H9 (cell line): ENCODE measurements at regions not wholly inside any gene's neighbourhood (a gene's known extent, or its start where the extent isn't known, plus 50 kb on each side); places are given as distances from the start of the nearest gene placed in this dataset.

Source experiments
- DNase-seq: peaks from one replicate; pipeline ENCODE4 v3.0.0-alpha.2; 2017
- H2AFZ ChIP-seq: one replicate; pipeline ENCODE4 v1.6.1; 2013; ENCODE audit warnings: mild to moderate bottlenecking, low read length, control low read depth, moderate library complexity
- H2AK5ac ChIP-seq: 2 replicates; pipeline ENCODE4 v1.6.1; 2013; ENCODE audit warnings: low read length, control low read depth, mixed read lengths; ENCODE audit not compliant: insufficient read length
- H2BK120ac ChIP-seq: one replicate; pipeline ENCODE4 v1.6.1; 2013; ENCODE audit warnings: low read depth, mild to moderate bottlenecking, low read length, control low read depth, inconsistent platforms; ENCODE audit not compliant: poor library complexity, severe bottlenecking
- H2BK12ac ChIP-seq: 2 replicates; pipeline ENCODE4 v1.6.1; 2013; ENCODE audit warnings: low read length, control low read depth, mixed read lengths, low read depth; ENCODE audit not compliant: insufficient read length
- H2BK15ac ChIP-seq: 2 replicates; pipeline ENCODE4 v1.6.1; 2013; ENCODE audit warnings: low read depth, low read length, control low read depth
- H2BK20ac ChIP-seq: one replicate; pipeline ENCODE4 v1.6.1; 2013; ENCODE audit warnings: low read depth, mild to moderate bottlenecking, low read length, control low read depth, inconsistent platforms; ENCODE audit not compliant: poor library complexity, severe bottlenecking
- H2BK5ac ChIP-seq: 2 replicates; pipeline ENCODE4 v1.6.1; 2013; ENCODE audit warnings: low read length, control low read depth, mixed read lengths; ENCODE audit not compliant: insufficient read length
- H3K14ac ChIP-seq: 2 replicates; pipeline ENCODE4 v1.6.1; 2013; ENCODE audit warnings: low read length, control low read depth; ENCODE audit not compliant: insufficient read depth
- H3K18ac ChIP-seq: 2 replicates; pipeline ENCODE4 v1.6.1; 2013; ENCODE audit warnings: low read depth, mild to moderate bottlenecking, mixed read lengths, low read length, control low read depth; ENCODE audit not compliant: insufficient read length
- H3K23ac ChIP-seq: 2 replicates; pipeline ENCODE4 v1.6.1; 2013; ENCODE audit warnings: low read length, control low read depth, mixed read lengths, low read depth; ENCODE audit not compliant: insufficient read length
- H3K23me2 ChIP-seq: 2 replicates; pipeline ENCODE4 v1.6.1; 2013; ENCODE audit warnings: low read depth, mild to moderate bottlenecking, mixed read lengths, low read length, control low read depth; ENCODE audit not compliant: insufficient read length, poor library complexity, severe bottlenecking
- H3K27ac ChIP-seq: 2 replicates; pipeline ENCODE4 v1.5.1; 2013; ENCODE audit warnings: low read length, control low read depth, mixed read lengths, low read depth; ENCODE audit not compliant: insufficient read length
- H3K27me3 ChIP-seq: 2 replicates; pipeline ENCODE4 v1.6.1; 2013; ENCODE audit warnings: low read length, control low read depth, inconsistent platforms; ENCODE audit not compliant: insufficient read depth
- H3K4ac ChIP-seq: 2 replicates; pipeline ENCODE4 v1.6.1; 2013; ENCODE audit warnings: low read depth, mild to moderate bottlenecking, control low read depth, inconsistent platforms, low read length, moderate library complexity
- H3K4me1 ChIP-seq: 2 replicates; pipeline ENCODE4 v1.6.1; 2013; ENCODE audit warnings: low read length, control low read depth, inconsistent platforms; ENCODE audit not compliant: insufficient read depth
- H3K4me2 ChIP-seq: 2 replicates; pipeline ENCODE4 v1.6.1; 2013; ENCODE audit warnings: low read length, control low read depth, mixed read lengths; ENCODE audit not compliant: insufficient read length, insufficient read depth
- H3K56ac ChIP-seq: 2 replicates; pipeline ENCODE4 v1.6.1; 2013; ENCODE audit warnings: low read depth, mild to moderate bottlenecking, mixed read lengths, low read length, control low read depth; ENCODE audit not compliant: insufficient read length
- H3K79me1 ChIP-seq: 2 replicates; pipeline ENCODE4 v1.6.1; 2013; ENCODE audit warnings: low read depth, mild to moderate bottlenecking, moderate library complexity, low read length, control low read depth, inconsistent platforms; ENCODE audit not compliant: insufficient read depth, poor library complexity, severe bottlenecking
- H3K79me2 ChIP-seq: 2 replicates; pipeline ENCODE4 v1.6.1; 2013; ENCODE audit warnings: low read length, control low read depth, inconsistent platforms; ENCODE audit not compliant: insufficient read depth
- H3K9ac ChIP-seq: 2 replicates; pipeline ENCODE4 v1.6.1; 2013; ENCODE audit warnings: low read length, control low read depth, mixed read lengths; ENCODE audit not compliant: insufficient read length; ENCODE audit errors: extremely low read depth
- H3K9me3 ChIP-seq: one replicate; pipeline ENCODE4 v1.6.1; 2013; ENCODE audit warnings: low read depth, low read length, inconsistent platforms; ENCODE audit not compliant: control insufficient read depth
- H3T11ph ChIP-seq: one replicate; pipeline ENCODE4 v1.6.1; 2013; ENCODE audit warnings: mild to moderate bottlenecking, low read length, control low read depth, inconsistent platforms
- H4K20me1 ChIP-seq: one replicate; pipeline ENCODE4 v1.6.1; 2013; ENCODE audit not compliant: control insufficient read depth, insufficient read length, insufficient read depth
- H4K5ac ChIP-seq: 2 replicates; pipeline ENCODE4 v1.6.1; 2013; ENCODE audit warnings: low read depth, mild to moderate bottlenecking, mixed read lengths, low read length, control low read depth; ENCODE audit not compliant: insufficient read length
- H4K8ac ChIP-seq: replicated peaks from 2 replicates; pipeline ENCODE4 v1.6.1; 2013; ENCODE audit warnings: low read length, control low read depth, mixed read lengths, low read depth; ENCODE audit not compliant: insufficient read length
- H4K91ac ChIP-seq: 2 replicates; pipeline ENCODE4 v1.6.1; 2013; ENCODE audit warnings: low read depth, mild to moderate bottlenecking, moderate library complexity, mixed read lengths, low read length, control low read depth; ENCODE audit not compliant: insufficient read length
- H3K27ac Mint-ChIP-seq, 3 experiments: 2 replicates in 2 of 3; 3 replicates in 1 of 3; pipeline ENCODE4 v1.8.0; 2020 to 2021; ENCODE audit warnings: mixed read lengths in 3 of 3, mild to moderate bottlenecking in 1 of 3, moderate library complexity in 1 of 3
- H3K27me3 Mint-ChIP-seq: 2 replicates; pipeline ENCODE4 v1.8.0; 2021; ENCODE audit warnings: low read depth, mild to moderate bottlenecking, moderate library complexity, mixed read lengths
- H3K36me3 Mint-ChIP-seq, 3 experiments: 2 replicates in 2 of 3; 3 replicates in 1 of 3; pipeline ENCODE4 v1.8.0; 2020 to 2021; ENCODE audit warnings: low read depth in 3 of 3, mixed read lengths in 3 of 3; ENCODE audit not compliant: insufficient read depth in 1 of 3
- H3K4me1 Mint-ChIP-seq, 2 experiments: 2 replicates each; pipeline ENCODE4 v1.8.0; 2020; ENCODE audit warnings: mixed read lengths in 2 of 2
- H3K4me3 Mint-ChIP-seq, 2 experiments: 2 replicates in 1 of 2; 3 replicates in 1 of 2; pipeline ENCODE4 v1.8.0; 2020 to 2021; ENCODE audit warnings: mild to moderate bottlenecking in 2 of 2, mixed read lengths in 2 of 2, moderate library complexity in 1 of 2
- H3K9me3 Mint-ChIP-seq, 2 experiments: 2 replicates in 1 of 2; 3 replicates in 1 of 2; pipeline ENCODE4 v1.8.0; 2020; ENCODE audit warnings: mild to moderate bottlenecking in 2 of 2, mixed read lengths in 2 of 2, moderate library complexity in 1 of 2
- WGBS: extraction: QIAGEN DNeasy Blood & Tissue Kit; methylation state at CpG from one replicate; pipeline ENCODE4 v1.1.7; 2013; ENCODE audit warnings: missing lambda C conversion rate, low lambda C conversion rate, mixed read lengths; ENCODE audit not compliant: insufficient read length; ENCODE audit errors: extremely low coverage; 5-methylcytosine and 5-hydroxymethylcytosine counted together
- TF ChIP-seq, protein P1 (sequence below): fragments of 200-600 bp; sonication (generic); conservative IDR thresholded peaks from 3 replicates; pipeline ENCODE4 v1.8.0; 2021; ENCODE audit warnings: antibody characterized with exemption, mild to moderate bottlenecking

DNA sequence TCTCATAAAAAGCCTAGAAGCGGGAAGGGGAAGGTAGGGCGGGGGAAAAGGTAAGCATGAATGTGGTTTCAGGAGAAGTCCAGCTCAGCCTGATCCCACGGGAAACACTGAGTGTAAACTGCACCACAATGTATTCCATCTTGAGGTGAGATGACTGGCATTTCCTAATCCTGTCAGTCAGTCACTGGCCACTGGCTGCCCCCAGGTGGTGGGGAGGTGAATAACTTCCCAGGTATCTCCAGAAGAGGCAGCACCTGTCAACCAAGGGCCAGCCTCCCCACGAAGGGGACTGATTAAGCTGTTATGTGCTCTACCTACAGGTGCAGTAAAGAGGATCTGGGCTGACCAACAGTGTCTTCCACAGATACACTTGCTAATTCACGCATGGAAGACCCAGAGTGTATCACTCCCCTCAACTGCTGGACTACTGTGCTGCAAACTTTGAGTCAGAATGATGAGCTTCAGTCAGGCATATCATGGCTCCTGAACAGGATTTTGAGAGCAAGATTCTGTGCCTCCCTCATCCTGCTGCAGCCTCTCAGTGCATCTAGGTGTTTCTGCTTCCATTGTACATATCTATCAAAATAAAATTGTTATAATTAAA, 108.5 kb upstream of the CCL2 start:
- H2BK120ac ChIP-seq: no peak overlapping the region
- peaks cover 4% of the 10 kb centered on the region; the same call in 1 of the 2 replicates for H3K4me1 ChIP-seq
- H3K4ac ChIP-seq: no peak overlapping the region
- H3K4me1 Mint-ChIP-seq: peaks cover 5 to 9% of the 10 kb centered on the region in 2 experiments
- H3K9ac ChIP-seq: no peak overlapping the region
- no peaks in the 10 kb centered on the region for H4K20me1 ChIP-seq
- H3K4me2 ChIP-seq: no peak overlapping the region
- H3K56ac ChIP-seq: no peak overlapping the region
- no peak overlapping the region for H2BK5ac ChIP-seq
- H3K27ac ChIP-seq: no peak overlapping the region
- TF ChIP-seq, protein P1, sequence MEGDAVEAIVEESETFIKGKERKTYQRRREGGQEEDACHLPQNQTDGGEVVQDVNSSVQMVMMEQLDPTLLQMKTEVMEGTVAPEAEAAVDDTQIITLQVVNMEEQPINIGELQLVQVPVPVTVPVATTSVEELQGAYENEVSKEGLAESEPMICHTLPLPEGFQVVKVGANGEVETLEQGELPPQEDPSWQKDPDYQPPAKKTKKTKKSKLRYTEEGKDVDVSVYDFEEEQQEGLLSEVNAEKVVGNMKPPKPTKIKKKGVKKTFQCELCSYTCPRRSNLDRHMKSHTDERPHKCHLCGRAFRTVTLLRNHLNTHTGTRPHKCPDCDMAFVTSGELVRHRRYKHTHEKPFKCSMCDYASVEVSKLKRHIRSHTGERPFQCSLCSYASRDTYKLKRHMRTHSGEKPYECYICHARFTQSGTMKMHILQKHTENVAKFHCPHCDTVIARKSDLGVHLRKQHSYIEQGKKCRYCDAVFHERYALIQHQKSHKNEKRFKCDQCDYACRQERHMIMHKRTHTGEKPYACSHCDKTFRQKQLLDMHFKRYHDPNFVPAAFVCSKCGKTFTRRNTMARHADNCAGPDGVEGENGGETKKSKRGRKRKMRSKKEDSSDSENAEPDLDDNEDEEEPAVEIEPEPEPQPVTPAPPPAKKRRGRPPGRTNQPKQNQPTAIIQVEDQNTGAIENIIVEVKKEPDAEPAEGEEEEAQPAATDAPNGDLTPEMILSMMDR: peak; percentile 90
- no peak overlapping the region for H3K14ac ChIP-seq
- no peak overlapping the region for H2BK15ac ChIP-seq
- no CpG with 5 or more reads among the region's 5 CpGs for WGBS
- H3K9me3 Mint-ChIP-seq: peaks cover 3 to 5% of the 10 kb centered on the region in 2 experiments
- H2BK12ac ChIP-seq: no peak overlapping the region
- no peaks in the 10 kb centered on the region for H3K27me3 Mint-ChIP-seq
- H3K27me3 ChIP-seq: no peaks in the 10 kb centered on the region
- H4K91ac ChIP-seq: no peak overlapping the region
- H3K23ac ChIP-seq: no peak overlapping the region
- no peaks in the 10 kb centered on the region for H3K79me1 ChIP-seq
- H3K18ac ChIP-seq: no peak overlapping the region
- H4K5ac ChIP-seq: no peak overlapping the region
- H3K36me3 Mint-ChIP-seq: peaks cover 0 to 8% (median 4%) of the 10 kb centered on the region in 3 experiments; a peak in 2 of 7 replicates
- H2AFZ ChIP-seq: no peak overlapping the region
- H3K27ac Mint-ChIP-seq: no peak overlapping the region
- no peak overlapping the region for H3K4me3 Mint-ChIP-seq
- no peaks in the 10 kb centered on the region for H3K9me3 ChIP-seq
- H2BK20ac ChIP-seq: no peak overlapping the region
- H3K23me2 ChIP-seq: no peaks in the 10 kb centered on the region
- no peaks in the 10 kb centered on the region for H3K79me2 ChIP-seq
- peak; percentile 91 for DNase-seq
- no peak overlapping the region for H4K8ac ChIP-seq
- no peak overlapping the region for H3T11ph ChIP-seq
- no peak overlapping the region for H2AK5ac ChIP-seq
